NCI-H2107 treated with DMSO at 0.1 percent for 48 hours (cell line): ENCODE measurements at regions not wholly inside any gene's neighbourhood (a gene's known extent, or its start where the extent isn't known, plus 50 kb on each side); places are given as distances from the start of the nearest gene placed in this dataset.

ENCODE experiments used
- DNase-seq: peaks from one replicate; lab custom pipeline; 2025; ENCODE audit not compliant: unreplicated experiment; lab: John Stamatoyannopoulos, UW

DNA sequence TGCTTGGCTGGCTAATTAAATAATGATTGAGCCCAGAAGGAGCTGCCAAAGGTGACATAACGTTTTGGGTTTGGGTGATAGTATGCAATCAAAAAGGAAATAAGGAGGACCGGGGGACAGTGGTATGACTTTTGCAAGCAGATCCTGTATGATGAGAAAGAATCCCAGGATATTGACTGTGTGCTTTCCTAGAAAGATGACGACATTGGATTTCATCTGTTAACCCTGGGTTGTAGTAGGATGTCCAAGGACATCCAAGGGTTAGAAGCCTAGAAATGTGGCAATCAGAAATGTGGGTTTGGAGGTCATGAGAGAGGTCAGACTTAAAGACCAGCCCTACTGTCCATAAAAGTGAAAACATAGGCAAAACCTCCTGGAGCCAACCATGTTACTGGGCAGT lies 50.3 kb upstream of the HMHB1 start:
- no peak for DNase-seq

GRCh38 chr5:143760755-143761154 lies 51.2 kb upstream of the HMHB1 start:
- DNase-seq, result no peak

- DNase-seq, result no peak
Measured at GRCh38 chr5:143760131-143760505, 51.8 kb upstream of the HMHB1 start.

- no peak for DNase-seq
Measured at GRCh38 chr5:143759396-143760130, 52.4 kb upstream of the HMHB1 start.

GRCh38 chr5:143758750-143759149 lies 53.2 kb upstream of the HMHB1 start:
- no peak for DNase-seq

- DNase-seq, result no peak
Measured at GRCh38 chr5:143758015-143758414, 53.9 kb upstream of the HMHB1 start.

GRCh38 chr5:143757116-143757515 lies 54.8 kb upstream of the HMHB1 start:
- DNase-seq, result no peak

GRCh38 chr5:143755966-143756365 lies 56.0 kb upstream of the HMHB1 start:
- no peak for DNase-seq

- DNase-seq, result no peak
Measured at GRCh38 chr5:143752165-143752850, 59.7 kb upstream of the HMHB1 start.

DNA sequence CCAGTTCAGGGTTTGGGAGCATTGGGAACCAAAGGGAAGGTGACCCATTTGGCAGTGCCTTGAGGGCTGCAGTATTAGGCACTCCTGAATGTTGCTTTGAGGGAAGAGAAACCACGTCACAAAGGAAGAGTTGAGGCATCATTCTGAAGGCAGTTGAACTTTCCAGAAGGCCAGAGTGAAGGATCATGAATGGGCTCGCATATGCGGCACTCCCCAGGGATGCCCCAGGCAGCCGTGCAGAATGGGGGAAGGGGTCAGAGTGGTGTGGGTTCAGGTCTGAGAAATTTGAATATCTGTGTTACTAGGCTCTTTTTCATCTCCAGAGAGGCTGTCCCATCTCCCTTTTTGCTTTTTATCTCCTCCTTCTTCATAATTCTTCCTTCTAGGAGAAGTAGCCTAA lies 60.6 kb upstream of the HMHB1 start:
- no peak for DNase-seq

DNA sequence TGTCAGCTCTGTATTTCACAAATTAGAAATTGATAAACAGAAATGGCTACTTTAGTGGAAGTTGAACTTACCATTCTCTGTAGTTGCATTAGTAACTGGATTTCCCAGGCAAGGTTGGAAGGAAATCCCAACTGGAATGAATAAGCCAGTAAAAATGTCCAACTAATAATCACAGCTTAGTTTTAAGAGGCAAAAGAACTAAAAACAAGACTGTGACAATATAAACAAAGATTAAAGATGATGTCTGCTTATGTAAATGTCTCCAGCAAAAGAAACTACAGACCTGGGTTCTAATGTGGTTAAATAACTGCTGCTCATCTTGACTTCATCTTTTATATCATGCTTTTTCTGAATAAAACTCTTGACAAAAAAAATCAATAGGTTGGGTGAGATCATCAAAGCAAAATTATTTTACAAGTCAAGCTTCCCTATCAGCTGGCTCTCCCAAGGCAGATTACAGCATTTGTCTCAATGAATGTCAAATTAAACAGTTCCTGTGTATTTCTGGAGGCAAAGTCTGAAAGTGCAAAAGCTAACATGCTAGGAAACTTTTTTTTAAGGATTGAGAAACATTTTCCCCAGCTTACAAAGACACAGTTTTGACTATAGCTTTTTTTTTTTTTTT lies 62.3 kb upstream of the HMHB1 start:
- no peak for DNase-seq

- DNase-seq, result no peak
Measured at GRCh38 chr5:143748516-143748915, 63.4 kb upstream of the HMHB1 start.

GRCh38 chr5:143742951-143743350 lies 69.0 kb upstream of the HMHB1 start:
- no peak for DNase-seq

DNA sequence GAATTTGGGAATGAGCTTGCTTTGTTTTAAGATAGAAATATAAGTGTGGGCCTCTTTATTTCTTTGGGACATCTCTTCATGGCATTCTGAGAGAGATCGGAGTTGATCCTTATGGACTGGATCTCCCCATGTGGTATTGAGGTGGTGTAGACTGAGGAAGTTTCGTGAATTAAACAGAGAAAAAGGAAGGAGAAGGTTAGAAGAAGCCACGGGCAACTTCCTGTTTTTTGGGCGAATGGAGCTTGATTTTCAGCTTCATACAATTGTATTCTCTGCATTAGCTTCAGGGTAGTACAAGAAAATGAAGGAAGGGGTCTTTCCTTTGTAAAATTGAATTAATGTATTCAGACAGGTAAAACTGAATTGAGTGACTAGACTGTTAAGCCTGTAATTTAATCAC lies 70.5 kb upstream of the HMHB1 start:
- no peak for DNase-seq

DNA sequence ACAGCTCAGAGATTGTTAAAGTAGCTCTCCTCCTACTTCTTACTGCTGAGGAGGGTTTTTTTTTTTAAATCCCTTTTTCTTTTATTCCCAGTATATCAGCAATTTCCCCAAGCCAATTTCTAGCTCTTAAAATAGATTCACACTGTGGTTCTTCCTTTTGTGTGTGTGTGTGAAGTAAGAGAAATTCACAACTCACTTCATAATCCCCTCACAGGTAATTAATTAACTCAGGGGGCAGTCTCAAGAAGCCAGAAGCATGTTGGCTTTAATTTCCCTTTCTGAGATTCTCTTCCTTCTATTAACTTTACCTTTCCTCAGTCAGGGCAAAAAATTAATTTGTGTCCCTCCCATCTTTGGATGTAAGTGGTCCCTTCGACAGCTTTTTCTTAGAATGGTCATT lies 71.0 kb upstream of the HMHB1 start:
- no peak for DNase-seq

DNA sequence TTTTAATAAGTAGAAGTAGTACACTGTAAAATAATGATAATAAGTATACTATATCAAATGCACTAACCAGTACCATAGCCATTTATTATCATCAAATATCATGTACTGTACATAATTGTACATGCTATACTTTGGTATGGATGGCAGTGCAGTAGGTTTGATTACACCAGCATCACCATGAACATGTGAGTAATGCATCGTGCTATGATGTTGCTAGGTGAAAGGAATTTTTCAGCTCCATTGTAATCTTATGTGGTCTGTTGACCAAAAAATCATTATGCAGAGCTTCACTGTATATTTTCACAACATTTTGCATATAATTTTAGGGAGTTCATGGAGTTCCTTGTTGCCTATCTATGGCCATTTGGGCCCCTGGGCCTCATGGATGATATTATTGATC lies 72.2 kb upstream of the HMHB1 start:
- no peak for DNase-seq

DNA sequence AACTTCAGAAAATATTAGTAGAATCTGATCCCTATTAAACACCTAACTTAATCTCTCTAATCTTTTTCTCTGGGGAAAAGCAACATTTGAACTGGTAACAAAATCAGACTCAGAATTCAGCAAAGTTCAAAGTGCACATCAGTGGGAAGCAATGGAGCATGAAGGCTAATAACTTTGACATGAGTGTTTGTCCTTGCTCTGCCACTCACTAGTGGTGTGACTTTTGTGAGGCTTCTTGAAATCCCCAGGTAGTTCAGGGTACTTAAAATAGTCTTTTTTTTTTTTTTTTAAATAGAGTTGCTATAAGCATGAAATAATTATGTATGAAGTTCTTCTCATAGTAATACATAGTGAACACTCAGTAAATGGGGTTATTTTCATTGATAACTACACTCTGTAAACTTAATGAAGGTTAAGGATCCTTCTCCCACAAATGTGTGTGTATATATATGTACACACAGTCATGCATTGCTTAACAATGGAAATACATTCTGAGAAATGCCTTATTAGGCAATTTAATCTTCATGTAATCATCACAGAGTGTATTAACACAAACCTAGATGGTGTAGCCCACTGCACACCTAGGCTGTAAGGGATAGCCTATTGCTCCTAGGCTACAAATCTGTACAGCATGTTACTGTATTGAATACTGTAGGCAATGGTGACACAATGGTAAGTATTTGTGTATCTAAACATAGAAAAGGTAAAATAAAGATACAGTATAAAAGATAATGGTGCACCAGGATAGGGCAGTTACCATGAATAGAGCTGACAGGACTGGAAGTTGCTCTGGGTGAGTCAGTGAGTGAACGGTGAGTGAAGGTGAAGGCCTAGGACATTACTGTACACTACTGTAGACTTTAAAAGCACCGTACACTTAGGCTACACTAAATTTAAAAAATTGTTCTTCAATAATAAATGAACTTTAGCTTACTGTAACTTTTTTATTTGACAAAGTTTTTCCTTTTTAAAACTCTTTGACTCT lies 73.3 kb upstream of the HMHB1 start:
- DNase-seq, result no peak

DNA sequence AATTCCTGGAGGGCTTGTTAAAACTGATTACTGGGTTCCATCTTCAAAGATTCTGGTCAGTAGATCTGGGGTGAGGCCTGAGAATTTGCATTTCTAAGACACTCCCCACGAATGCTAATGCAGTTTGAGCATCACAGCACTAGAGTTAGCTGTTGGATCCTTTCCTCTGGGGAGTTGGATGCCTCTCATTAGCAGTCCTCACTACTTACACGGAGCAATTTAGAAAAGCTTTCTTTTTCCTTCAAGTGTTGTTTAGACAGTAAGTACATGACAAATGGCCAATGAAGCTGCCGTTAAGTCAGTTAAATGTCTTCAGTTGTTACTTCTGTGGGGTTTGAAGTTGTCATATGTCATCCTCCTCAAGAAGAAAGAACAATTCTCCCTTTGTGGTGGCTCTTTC lies 74.9 kb upstream of the HMHB1 start:
- no peak for DNase-seq

DNA sequence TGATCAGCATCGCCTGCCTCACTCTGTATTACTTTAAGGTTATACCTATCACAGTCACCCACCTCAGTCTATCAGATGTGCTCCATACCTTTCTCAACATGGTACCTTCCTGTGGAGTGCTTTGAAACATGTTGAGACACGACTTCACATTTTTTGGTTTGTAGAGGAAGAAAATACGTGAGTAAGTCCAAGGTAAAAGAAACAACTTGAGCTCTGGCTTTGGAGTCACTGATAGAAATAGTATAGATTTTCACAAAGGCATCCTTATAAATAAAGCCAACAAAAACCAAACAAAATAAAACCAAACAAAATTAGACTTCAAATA lies 77.5 kb upstream of the HMHB1 start:
- DNase-seq, result no peak

DNA sequence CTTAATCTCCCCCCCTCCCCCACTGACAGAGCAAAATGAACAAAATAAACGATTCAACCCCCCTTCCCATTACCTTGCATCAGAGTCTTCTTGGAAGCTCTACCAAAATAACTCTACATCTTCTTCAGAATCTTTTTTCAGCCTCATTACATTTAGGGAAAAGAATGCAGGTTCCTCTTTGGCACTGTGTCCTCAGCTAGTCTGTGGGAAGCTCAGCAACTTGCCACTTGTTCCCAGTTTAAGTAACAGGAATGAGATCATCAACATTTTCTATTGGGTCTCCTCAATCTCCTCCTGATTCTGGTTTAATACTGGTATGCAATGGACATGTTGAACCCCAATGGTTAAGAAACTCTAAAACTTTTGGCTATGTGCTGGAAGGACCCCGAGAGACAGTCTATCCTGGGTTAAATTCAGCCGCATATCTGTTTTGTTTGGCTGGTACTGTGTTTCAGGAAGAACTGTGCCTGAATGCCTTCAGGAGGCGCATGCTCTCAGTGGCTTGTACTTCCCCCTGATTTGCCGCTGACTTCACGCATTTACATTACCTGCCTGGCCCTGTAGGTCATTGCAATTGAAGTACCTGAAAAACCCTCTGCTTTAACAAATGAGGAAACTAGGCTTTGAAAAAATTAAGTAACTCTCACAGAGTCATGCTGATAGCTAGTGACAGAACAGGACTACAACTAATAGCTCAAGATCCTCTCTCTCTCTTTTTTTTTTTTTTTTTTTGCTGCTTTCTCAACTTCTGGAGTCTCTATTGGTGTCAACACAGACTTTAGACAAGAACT lies 78.1 kb upstream of the HMHB1 start:
- no peak for DNase-seq

GRCh38 chr5:143732402-143732801 lies 79.6 kb upstream of the HMHB1 start:
- no peak for DNase-seq
